Skeletal muscle tissue (tissue), 3 donors: ENCODE measurements at regions not wholly inside any gene's neighbourhood (a gene's known extent, or its start where the extent isn't known, plus 50 kb on each side); places are given as distances from the start of the nearest gene placed in this dataset.
"Not testable (repeated sequence)": the region's sequence is repeated elsewhere in the genome, so short reads cannot be mapped to it uniquely, and the experiment has no call there.

Experiments
- H3K27ac ChIP-seq: one replicate; pipeline ENCODE4 v1.7.0; 2013; ENCODE audit warnings: mild to moderate bottlenecking, low read depth, low read length, inconsistent platforms
- H3K27me3 ChIP-seq, 3 donors: one replicate each; pipeline ENCODE4 v1.7.0; 2013; ENCODE audit warnings: low read length in 3 of 3; ENCODE audit not compliant: control insufficient read depth in 3 of 3, insufficient read depth in 3 of 3
- H3K36me3 ChIP-seq, 3 donors: one replicate each; pipeline ENCODE4 v1.7.0; 2013; ENCODE audit warnings: low read length in 3 of 3; ENCODE audit not compliant: control insufficient read depth in 3 of 3, insufficient read depth in 3 of 3
- H3K4me1 ChIP-seq, 3 donors: one replicate each; pipeline ENCODE4 v1.7.0; 2013; ENCODE audit warnings: low read length in 3 of 3, mild to moderate bottlenecking in 3 of 3; ENCODE audit not compliant: control insufficient read depth in 3 of 3, insufficient read depth in 3 of 3
- H3K4me3 ChIP-seq, 3 donors: one replicate each; pipeline ENCODE4 v1.7.0; 2013; ENCODE audit warnings: low read length in 3 of 3
- H3K9ac ChIP-seq, 3 donors: one replicate each; pipeline ENCODE4 v1.7.0; 2013; ENCODE audit warnings: low read length in 3 of 3, mild to moderate bottlenecking in 3 of 3, moderate library complexity in 2 of 3, low read depth in 1 of 3
- H3K9me3 ChIP-seq, 3 donors: one replicate each; pipeline ENCODE4 v1.7.0; 2013; ENCODE audit warnings: low read length in 3 of 3; ENCODE audit not compliant: control insufficient read depth in 3 of 3
- donor health status: Osteomylitis.

- H3K27ac ChIP-seq: no peak overlapping the region
Measured at GRCh38 chr14:55781046-55781445, 201.0 kb downstream of the KTN1 start.

GRCh38 chr14:55782166-55782565 is 202.2 kb downstream of the KTN1 start:
- Histone ChIP-seq H3K9me3 (no peaks in the 10 kb centered on the region), H3K4me3 (no peak overlapping the region), H3K9ac (no peak overlapping the region), H3K4me1 (peaks cover 4 to 12% (median 11%) of the 10 kb centered on the region in 3 donors), H3K27me3 (no peaks in the 10 kb centered on the region), H3K27ac (no peak overlapping the region), H3K36me3 (no peaks in the 10 kb centered on the region)

More at GRCh38 chr14:55781046-55781445, 201.0 kb downstream of the KTN1 start:
- Histone ChIP-seq H3K36me3 (no peaks in the 10 kb centered on the region), H3K9me3 (no peaks in the 10 kb centered on the region), H3K4me1 (peaks cover 4 to 12% (median 11%) of the 10 kb centered on the region in 3 donors), H3K9ac (no peak overlapping the region), H3K27me3 (no peaks in the 10 kb centered on the region), H3K4me3 (no peak overlapping the region)

- no peaks in the 10 kb centered on the region for H3K36me3 ChIP-seq
- no peak overlapping the region for H3K4me3 ChIP-seq
- H3K4me1 ChIP-seq: no peaks in the 10 kb centered on the region
- H3K9ac ChIP-seq: no peak overlapping the region
- H3K27me3 ChIP-seq: no peaks in the 10 kb centered on the region
- no peaks in the 10 kb centered on the region for H3K9me3 ChIP-seq
- H3K27ac ChIP-seq: no peak overlapping the region
Measured at GRCh38 chr14:55789406-55789805, 209.4 kb downstream of the KTN1 start.

GRCh38 chr14:55794655-55795595 is 214.9 kb downstream of the KTN1 start:
- no peaks in the 10 kb centered on the region for H3K36me3 ChIP-seq
- H3K9me3 ChIP-seq: no peaks in the 10 kb centered on the region
- no peak overlapping the region for H3K27ac ChIP-seq
- no peaks in the 10 kb centered on the region for H3K27me3 ChIP-seq
- H3K4me1 ChIP-seq: no peaks in the 10 kb centered on the region
- no peak overlapping the region for H3K4me3 ChIP-seq
- H3K9ac ChIP-seq: no peak overlapping the region

- H3K4me1 ChIP-seq, H3K27me3 ChIP-seq, H3K27ac ChIP-seq, H3K9ac ChIP-seq, H3K36me3 ChIP-seq, H3K4me3 ChIP-seq, H3K9me3 ChIP-seq: not testable (repeated sequence)
Measured at GRCh38 chr14:55796513-55796912, 216.5 kb downstream of the KTN1 start.

- Histone ChIP-seq H3K27me3 (no peaks in the 10 kb centered on the region), H3K27ac (no peak overlapping the region), H3K4me3 (no peak overlapping the region), H3K4me1 (no peaks in the 10 kb centered on the region), H3K36me3 (no peaks in the 10 kb centered on the region), H3K9ac (no peak overlapping the region), H3K9me3 (no peaks in the 10 kb centered on the region)
Measured at GRCh38 chr14:55798406-55798805, 218.4 kb downstream of the KTN1 start.

GRCh38 chr14:55799508-55800095 is 219.6 kb downstream of the KTN1 start:
- Histone ChIP-seq H3K9ac (no peak overlapping the region), H3K27ac (no peak overlapping the region), H3K27me3 (no peaks in the 10 kb centered on the region), H3K9me3 (no peaks in the 10 kb centered on the region), H3K4me3 (no peak overlapping the region), H3K36me3 (no peaks in the 10 kb centered on the region), H3K4me1 (no peaks in the 10 kb centered on the region)

- Histone ChIP-seq H3K4me3 (no peak overlapping the region), H3K36me3 (no peaks in the 10 kb centered on the region)
Measured at GRCh38 chr14:55800156-55800785, 220.3 kb downstream of the KTN1 start.

GRCh38 chr14:55801121-55801520 is 221.1 kb downstream of the KTN1 start:
- Histone ChIP-seq H3K27ac (no peak overlapping the region), H3K36me3 (no peaks in the 10 kb centered on the region), H3K9me3 (no peaks in the 10 kb centered on the region)

More at GRCh38 chr14:55800156-55800785, 220.3 kb downstream of the KTN1 start:
- H3K9ac ChIP-seq: no peak overlapping the region
- no peaks in the 10 kb centered on the region for H3K9me3 ChIP-seq
- H3K27me3 ChIP-seq: no peaks in the 10 kb centered on the region
- H3K4me1 ChIP-seq: no peaks in the 10 kb centered on the region
- H3K27ac ChIP-seq: no peak overlapping the region

More at GRCh38 chr14:55801121-55801520, 221.1 kb downstream of the KTN1 start:
- Histone ChIP-seq H3K27me3 (no peaks in the 10 kb centered on the region), H3K4me1 (no peaks in the 10 kb centered on the region), H3K4me3 (no peak overlapping the region), H3K9ac (no peak overlapping the region)
